GM21423 (cell line): ENCODE measurements at regions not wholly inside any gene's neighbourhood (a gene's known extent, or its start where the extent isn't known, plus 50 kb on each side); places are given as distances from the start of the nearest gene placed in this dataset.

Experiments used
- ATAC-seq: cut with Tn5 transposase; IDR thresholded peaks from one replicate; pipeline ENCODE4 v1.9.1; 2021; ENCODE audit warnings: mild to moderate bottlenecking, moderate library complexity; ENCODE audit not compliant: unreplicated experiment

- ATAC-seq = no peak
Observed at GRCh38 chr4:123867910-123868587, 471.5 kb downstream of the SPRY1 start.

- ATAC-seq = no peak
Observed at GRCh38 chr4:123869286-123870215, 473.0 kb downstream of the SPRY1 start.

GRCh38 chr4:123870216-123870876, 473.8 kb downstream of the SPRY1 start:
- ATAC-seq = no peak

GRCh38 chr4:123871341-123871740, 474.7 kb downstream of the SPRY1 start:
- no peak for ATAC-seq

- ATAC-seq = no peak
Observed at GRCh38 chr4:123874063-123874462, 477.5 kb downstream of the SPRY1 start.

- no peak for ATAC-seq
Observed at GRCh38 chr4:123876143-123876542, 479.5 kb downstream of the SPRY1 start.

GRCh38 chr4:123876671-123877101, 480.1 kb downstream of the SPRY1 start:
- no peak for ATAC-seq

GRCh38 chr4:123877551-123877950, 481.0 kb downstream of the SPRY1 start:
- ATAC-seq = no peak

- no peak for ATAC-seq
Observed at GRCh38 chr4:123878976-123879375, 482.4 kb downstream of the SPRY1 start.

- ATAC-seq = no peak
Observed at GRCh38 chr4:123880631-123881030, 484.0 kb downstream of the SPRY1 start.

GRCh38 chr4:123884922-123885321, 488.3 kb downstream of the SPRY1 start:
- ATAC-seq = no peak

- no peak for ATAC-seq
Observed at GRCh38 chr4:123889507-123889906, 492.9 kb downstream of the SPRY1 start.

GRCh38 chr4:123890889-123891288, 494.3 kb downstream of the SPRY1 start:
- ATAC-seq = no peak

GRCh38 chr4:123891881-123892280, 495.3 kb downstream of the SPRY1 start:
- ATAC-seq = no peak

- ATAC-seq = no peak
Observed at GRCh38 chr4:123892368-123892976, 495.9 kb downstream of the SPRY1 start.

GRCh38 chr4:123893011-123893981, 496.7 kb downstream of the SPRY1 start:
- ATAC-seq = no peak

- ATAC-seq = no peak
Observed at GRCh38 chr4:123896446-123897071, 500.0 kb downstream of the SPRY1 start.

- no peak for ATAC-seq
Observed at GRCh38 chr4:123898946-123899666, 502.5 kb downstream of the SPRY1 start.

GRCh38 chr4:123904882-123905281, 508.3 kb downstream of the SPRY1 start:
- no peak for ATAC-seq
